Central memory CD4-positive, alpha-beta T cell (primary cell): ENCODE measurements at regions not wholly inside any gene's neighbourhood (a gene's known extent, or its start where the extent isn't known, plus 50 kb on each side); places are given as distances from the start of the nearest gene placed in this dataset.
"Not testable (repeated sequence)": the region's sequence is repeated elsewhere in the genome, so short reads cannot be mapped to it uniquely, and the experiment has no call there.

Experiments
- DNase-seq: peaks from one replicate; pipeline ENCODE4 v3.0.0; 2022

DNA sequence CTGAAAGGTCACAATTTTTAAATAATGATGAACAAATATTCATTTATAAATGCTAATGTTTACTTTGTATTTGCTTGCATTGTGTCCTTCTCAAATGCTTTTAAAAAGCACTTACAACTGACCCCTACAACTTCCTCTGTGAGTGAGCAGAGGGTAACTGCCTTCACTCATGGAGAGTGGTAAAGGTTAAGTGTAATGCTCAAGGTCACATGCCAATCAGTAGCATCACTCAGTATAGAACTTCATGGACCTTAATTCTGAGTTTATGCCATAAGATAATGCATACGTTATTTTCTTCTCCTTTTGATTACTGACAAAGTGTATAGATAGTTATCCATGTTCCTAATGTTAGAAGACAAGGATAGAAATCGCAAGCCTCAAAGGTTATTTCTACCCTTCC, 91.8 kb upstream of the SERTAD2 start:
- no peak for DNase-seq

GRCh38 chr2:64747690-64748091, 94.0 kb upstream of the SERTAD2 start:
- DNase-seq: not testable (repeated sequence)

- no peak for DNase-seq
These were observed 94.4 kb upstream of the SERTAD2 start for GRCh38 chr2:64748147-64748546.

DNA sequence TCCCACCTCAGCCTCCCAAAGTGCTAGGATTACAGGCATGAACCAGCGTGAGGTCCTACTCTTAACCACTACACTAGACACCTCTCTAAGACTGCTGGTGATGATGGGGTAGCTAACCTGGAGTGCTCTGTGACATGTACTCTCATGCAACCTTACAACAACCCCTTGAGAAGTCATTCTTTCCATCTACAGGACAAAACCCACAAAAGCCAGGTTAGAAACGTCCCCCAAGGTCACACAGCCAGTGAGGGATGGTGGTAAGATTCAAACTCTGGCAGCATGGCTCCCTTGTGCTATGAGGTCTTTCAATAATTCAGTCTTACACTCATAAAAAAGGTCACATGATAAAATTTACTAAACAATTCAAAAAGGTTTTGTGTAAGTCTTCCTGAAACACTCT, 94.8 kb upstream of the SERTAD2 start:
- no peak for DNase-seq

GRCh38 chr2:64749446-64749845, 95.7 kb upstream of the SERTAD2 start:
- DNase-seq: no peak

DNA sequence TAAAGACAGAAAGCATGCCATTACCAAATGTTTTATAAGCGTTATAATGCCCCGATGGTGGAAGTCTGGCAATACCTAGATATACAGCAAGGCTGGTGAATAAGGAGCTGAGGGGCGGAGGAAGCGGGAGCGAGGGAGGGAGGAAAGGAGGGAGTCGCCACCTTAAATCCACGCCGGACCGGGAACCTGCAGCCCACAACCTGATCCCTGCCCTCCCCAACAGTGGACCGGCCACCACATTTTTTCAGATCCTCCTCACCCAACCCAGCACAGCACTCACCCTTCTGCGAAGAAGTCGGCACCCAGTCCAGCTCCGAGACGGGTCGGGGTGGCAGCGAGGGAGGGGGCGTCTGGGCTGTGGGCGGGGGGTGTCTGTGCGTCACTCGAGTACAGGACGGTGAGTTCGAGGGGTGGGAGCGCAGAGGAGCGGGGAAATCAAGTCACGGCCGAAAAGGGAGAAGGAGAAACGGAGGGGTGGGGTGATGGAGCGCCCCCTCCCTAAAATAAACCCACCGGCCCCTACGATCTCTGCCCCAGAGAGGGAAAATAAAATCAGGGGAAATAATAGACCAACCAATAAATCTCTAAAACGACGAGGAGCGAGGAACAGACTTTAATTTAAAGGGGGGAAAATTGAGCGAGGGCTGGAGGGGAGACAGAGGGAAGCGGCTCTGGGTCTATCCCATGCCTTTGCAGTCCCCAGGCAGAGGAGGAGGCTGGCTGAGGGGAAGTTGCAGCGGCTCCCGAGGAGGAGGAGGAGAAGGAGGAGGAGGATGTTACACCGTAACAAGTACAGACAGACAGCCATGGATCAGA, 96.5 kb upstream of the SERTAD2 start:
- peak; percentile 20 for DNase-seq

DNA sequence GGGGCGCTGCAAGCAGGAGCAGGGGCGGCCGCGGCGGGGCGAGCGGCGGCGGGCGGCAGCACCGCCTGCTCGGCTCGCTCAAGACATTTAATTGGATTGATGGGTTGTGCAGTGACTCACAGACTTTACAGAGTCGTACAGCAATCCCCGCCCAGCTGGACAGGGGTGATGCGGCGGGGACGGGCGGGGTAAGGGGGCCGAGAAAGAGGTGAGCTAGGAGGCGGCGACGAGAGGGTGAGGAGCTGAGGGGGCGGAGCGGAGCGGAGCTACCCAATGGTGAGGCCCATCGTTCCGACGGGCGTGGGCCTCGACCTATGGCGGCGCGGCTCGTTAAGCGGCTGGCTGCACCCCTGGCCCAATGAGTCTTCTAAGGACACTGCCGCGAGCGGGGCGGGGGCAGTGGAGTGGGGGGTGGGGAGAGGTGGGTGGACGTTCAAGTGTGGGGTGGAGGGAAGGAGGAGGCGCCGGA, 97.1 kb upstream of the SERTAD2 start:
- DNase-seq: peak; percentile 96

DNA sequence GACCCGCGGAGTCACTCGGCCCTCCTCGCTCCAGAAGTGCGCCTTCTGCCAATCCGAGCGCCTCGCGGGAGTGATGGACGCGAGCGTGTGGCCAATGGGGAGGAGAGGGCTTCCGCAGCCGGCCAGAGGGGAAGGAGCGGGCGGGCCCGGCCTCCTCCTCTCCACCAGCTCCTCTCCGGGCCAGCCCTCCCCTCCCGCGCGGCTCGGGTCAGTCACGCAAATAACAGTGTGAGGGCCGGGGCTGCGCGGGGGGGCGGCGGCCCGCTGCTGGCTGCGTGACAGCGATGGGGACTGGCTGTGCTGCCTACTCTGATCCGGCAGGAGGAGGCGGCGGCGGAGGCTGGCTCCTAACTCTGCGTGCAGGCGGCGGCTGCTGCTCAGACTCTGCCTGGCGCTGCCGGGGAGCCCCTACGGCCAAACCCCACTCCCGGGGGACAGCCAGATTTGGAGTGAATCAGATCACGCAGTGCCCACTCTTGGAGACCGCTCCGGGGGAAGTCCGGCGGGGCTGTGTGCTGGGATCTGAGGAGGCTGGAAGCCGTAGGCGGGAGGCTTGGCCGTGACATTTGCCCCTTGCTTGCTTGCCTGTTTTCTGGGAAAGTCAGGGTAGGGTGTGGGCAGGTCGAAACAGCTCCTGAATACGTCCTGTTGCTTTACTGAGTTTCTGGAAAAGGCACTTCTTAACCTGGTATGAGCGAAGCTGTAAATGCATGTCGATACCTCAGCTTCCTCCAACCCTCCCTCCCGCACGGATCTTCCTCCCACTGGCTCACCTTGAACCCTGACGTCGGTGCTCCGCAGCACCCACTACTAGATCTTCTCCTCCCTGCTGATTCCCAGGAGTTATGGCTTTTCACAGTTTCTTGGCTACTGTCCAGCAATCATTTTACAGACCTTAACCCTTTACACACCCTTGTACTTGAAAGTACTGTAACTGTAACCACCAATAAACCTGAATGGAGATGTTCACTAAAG, 97.9 kb upstream of the SERTAD2 start:
- no peak for DNase-seq

- DNase-seq: no peak
These were observed 99.7 kb upstream of the SERTAD2 start for GRCh38 chr2:64753399-64753798.

DNA sequence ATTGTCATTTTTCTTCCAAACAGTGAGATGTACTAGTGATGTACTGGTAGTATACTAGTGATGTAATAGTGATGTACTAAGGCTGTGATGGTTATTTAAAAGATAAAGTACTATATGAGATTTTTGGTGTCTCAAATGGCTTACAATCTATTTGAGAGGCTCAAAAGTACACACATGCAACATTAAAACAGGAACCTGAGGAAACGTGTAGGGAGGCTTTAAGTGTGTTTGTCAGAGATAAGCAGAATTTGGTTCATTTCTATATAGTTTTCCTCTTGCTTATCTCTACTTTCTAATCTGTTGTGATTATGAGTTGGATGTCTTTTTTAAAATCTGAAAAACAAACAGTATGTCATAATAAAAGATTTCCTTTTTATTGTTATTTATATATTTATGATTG, 100.9 kb upstream of the SERTAD2 start:
- no peak for DNase-seq

DNA sequence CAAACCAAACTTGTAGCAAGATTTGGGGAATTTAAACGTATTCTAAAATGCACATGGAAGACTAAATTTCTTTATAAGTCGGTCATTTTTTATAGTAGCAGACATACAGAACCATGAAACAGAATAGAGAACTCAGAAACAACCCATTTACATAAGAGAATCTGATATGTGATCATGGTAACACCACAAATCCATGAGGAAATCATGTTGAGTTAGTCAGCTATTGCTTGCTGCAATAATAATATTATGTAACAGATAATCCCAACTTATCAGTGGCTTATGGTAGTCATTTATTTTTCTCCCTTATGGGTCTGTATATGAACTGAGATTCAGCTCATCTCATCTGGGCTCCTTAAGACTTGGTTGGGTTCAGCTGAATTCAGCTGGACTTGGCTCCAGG, 103.4 kb upstream of the SERTAD2 start:
- DNase-seq: no peak

DNA sequence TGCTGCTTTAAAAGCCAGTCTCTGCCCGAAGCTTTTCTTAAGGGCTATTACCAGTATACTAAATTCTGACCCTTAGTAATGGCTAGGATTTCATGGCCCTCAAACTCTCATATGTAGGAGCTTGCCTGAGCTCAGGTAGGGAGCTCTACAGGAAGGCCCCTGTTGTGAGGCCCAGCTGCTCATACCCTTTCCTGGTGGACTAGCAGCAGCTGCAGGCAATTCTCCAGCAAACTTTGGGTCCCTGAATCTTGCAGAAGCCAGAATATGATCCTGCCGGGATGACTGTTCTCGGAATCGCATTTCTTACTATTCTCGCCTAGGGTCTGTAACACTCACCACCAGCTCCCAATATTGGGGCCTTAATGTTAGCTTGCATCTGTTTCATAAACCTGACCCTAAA, 106.4 kb upstream of the SERTAD2 start:
- no peak for DNase-seq

- no peak for DNase-seq
These were observed 108.7 kb upstream of the SERTAD2 start for GRCh38 chr2:64762301-64762997.

- no peak for DNase-seq
These were observed 109.4 kb upstream of the SERTAD2 start for GRCh38 chr2:64763126-64763525.

DNA sequence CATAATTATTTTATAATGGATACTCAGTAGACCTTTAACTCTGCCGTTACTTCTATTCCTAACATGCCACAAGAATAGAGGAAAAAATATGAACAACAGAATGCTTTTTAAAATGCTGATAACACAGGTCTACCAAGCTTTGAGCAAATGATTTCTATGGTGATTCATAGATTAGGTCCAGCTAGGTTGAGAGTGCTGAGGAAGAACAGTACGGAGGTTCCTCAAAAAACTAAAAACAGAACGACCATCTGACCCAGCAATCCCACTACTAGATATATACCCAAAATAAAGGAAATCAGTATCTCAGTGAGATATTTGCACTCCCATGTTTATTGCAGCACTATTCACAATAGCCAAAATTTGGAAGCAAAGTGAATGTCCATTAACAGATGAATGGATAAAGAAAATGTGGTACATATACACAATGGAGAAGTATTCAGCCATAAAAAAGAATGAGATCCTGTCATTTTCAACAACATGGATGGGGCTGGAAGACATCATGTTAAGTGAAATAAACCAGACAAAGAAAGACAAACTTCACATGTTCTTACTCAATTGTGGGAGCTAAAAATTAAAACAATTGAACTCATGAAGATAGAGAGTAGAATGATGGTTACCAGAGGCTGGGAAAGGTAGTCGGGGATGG, 111.6 kb upstream of the SERTAD2 start:
- DNase-seq: no peak

DNA sequence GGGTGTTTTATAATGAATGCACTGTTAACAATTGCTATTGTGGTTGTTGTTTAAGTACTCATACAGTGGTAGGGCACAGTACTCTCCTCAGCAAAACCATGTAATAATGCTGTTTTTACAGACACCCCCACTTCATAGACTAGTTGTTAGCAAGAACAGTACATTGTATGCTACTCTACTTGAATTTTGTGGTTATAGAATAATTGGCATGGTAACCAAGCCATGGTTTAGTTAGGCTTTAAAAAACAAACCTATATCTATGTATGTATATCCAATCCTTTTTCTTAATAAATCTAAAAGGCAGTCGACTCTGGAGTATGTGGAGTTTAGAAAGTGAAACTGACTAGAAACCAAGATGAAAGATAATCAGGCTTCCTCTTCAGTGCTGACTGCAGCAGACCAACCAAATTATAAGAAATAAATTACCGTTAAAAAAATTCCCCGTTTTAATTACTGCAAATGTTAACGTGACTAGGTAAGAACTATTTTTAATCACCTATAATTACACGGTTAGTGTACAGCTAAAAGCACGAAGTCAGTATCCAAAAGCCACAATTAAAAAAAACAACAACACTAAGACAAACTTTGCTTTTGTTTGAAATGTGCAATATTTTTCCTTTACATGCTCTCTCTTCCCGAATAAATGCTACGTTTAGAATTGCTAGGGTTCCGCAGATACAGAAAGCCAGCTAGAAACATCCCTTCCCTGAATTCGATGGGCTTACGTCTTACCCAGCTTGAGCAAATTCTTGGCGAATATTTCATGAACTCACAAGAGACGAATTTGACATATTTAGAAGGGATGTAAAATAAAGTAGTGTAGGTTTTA, 113.3 kb upstream of the SERTAD2 start:
- peak; percentile 59 for DNase-seq

DNA sequence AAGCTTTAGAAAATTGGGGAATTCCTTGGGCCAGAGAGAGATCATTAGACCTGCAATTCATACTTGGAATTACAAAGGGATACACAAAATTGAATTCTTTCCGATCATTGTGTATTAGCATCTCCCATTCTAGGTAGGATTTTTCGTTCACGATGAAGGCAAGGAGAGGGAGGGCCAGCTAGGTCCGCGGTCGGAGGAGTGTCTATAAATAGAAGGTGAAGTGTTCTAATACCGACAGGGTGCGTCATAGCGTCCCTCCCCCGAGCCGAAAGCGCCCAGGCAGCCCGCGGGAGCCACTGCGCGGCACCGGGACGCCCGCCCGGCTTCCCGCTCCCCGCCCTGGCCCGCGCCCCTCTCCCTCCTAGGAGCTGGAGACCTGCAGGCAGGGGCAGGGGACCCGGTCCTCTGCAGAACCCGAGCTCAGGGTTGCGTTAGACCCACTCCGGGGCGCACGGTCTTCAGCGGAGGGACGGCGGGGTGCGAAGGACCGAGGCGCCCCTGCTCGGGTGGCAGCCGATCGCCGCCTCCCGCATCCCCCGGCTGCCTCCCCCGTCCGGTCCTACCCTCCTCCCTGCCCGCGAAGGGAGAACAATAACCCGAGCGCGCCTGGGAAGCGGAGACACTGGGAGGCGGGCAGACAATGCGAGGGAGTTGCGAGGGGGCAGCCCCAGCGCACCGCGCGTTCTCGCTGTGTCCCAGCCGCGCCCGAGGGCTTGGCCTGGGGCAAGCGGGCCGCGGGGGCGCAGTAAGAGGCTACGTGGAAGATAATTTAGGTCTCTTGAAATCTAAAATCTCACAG, 114.2 kb upstream of the SERTAD2 start:
- DNase-seq: peak; percentile 65

GRCh38 chr2:64768491-64769005, 114.8 kb upstream of the SERTAD2 start:
- no peak for DNase-seq

GRCh38 chr2:64769392-64770044, 115.8 kb upstream of the SERTAD2 start:
- DNase-seq: no peak
